Keratinocyte (primary cell): ENCODE measurements at regions not wholly inside any gene's neighbourhood (a gene's known extent, or its start where the extent isn't known, plus 50 kb on each side); places are given as distances from the start of the nearest gene placed in this dataset.

Experiments
- DNase-seq: peaks from one replicate; pipeline ENCODE4 v3.0.0-alpha.2; 2011; ENCODE audit warnings: low read depth, missing footprints, low spot score
- FAIRE-seq: peaks from 2 replicates; lab custom pipeline; 2011; peaks lifted over from hg19 to GRCh38; lab: Jason Lieb, UNC
- H2AFZ ChIP-seq: 2 replicates; pipeline ENCODE4 v1.6.0; 2012; ENCODE audit warnings: low read length, control low read depth, inconsistent platforms; ENCODE audit not compliant: control insufficient read depth
- H3K27ac ChIP-seq: 2 replicates; pipeline ENCODE4 v1.5.1; 2011; ENCODE audit warnings: low read length; ENCODE audit not compliant: control insufficient read depth, insufficient read depth
- H3K27me3 ChIP-seq: 3 replicates; pipeline ENCODE4 v1.6.0; 2011; ENCODE audit warnings: low read length; ENCODE audit not compliant: control insufficient read depth, insufficient read depth; ENCODE audit errors: extremely low read depth
- H3K36me3 ChIP-seq, 2 experiments: 2 replicates in 1 of 2; 3 replicates in 1 of 2; pipeline ENCODE4 v1.5.1; 2011; ENCODE audit warnings: low read length in 2 of 2, mild to moderate bottlenecking in 1 of 2; ENCODE audit not compliant: control insufficient read depth in 2 of 2, insufficient read depth in 2 of 2; ENCODE audit errors: extremely low read depth in 1 of 2
- H3K4me1 ChIP-seq: 3 replicates; pipeline ENCODE4 v1.5.1; 2011; ENCODE audit warnings: low read length; ENCODE audit not compliant: control insufficient read depth, insufficient read depth; ENCODE audit errors: extremely low read depth
- H3K4me2 ChIP-seq: 3 replicates; pipeline ENCODE4 v1.6.0; 2011; ENCODE audit warnings: low read depth, low read length; ENCODE audit not compliant: control insufficient read depth, insufficient read depth; ENCODE audit errors: extremely low read depth
- H3K4me3 ChIP-seq, 3 experiments: fragments of 200-600 bp in 1 of 3; sonication (generic) in 1 of 3; 2 replicates in 2 of 3; 3 replicates in 1 of 3; pipeline ENCODE4 v1.5.1; 2011 to 2016; ENCODE audit warnings: low read length in 3 of 3, mild to moderate bottlenecking in 3 of 3, control low read depth in 2 of 3, inconsistent platforms in 1 of 3, low read depth in 1 of 3, mixed read lengths in 1 of 3, mixed run types in 1 of 3, moderate library complexity in 1 of 3; ENCODE audit not compliant: control insufficient read depth in 2 of 3, insufficient read depth in 2 of 3; ENCODE audit errors: extremely low read depth in 1 of 3
- H3K79me2 ChIP-seq: 2 replicates; pipeline ENCODE4 v1.6.0; 2012; ENCODE audit warnings: low read length; ENCODE audit not compliant: control insufficient read depth, insufficient read depth
- H3K9ac ChIP-seq: 3 replicates; pipeline ENCODE4 v1.6.0; 2011; ENCODE audit warnings: low read length; ENCODE audit not compliant: control insufficient read depth, insufficient read depth; ENCODE audit errors: extremely low read depth
- H3K9me1 ChIP-seq: 3 replicates; pipeline ENCODE4 v1.6.0; 2011; ENCODE audit warnings: low read length; ENCODE audit not compliant: control insufficient read depth, insufficient read depth; ENCODE audit errors: extremely low read depth
- H3K9me3 ChIP-seq: 2 replicates; pipeline ENCODE4 v1.5.1; 2012; ENCODE audit warnings: low read depth, low read length; ENCODE audit not compliant: control insufficient read depth
- H4K20me1 ChIP-seq: 3 replicates; pipeline ENCODE4 v1.6.0; 2011; ENCODE audit warnings: low read length; ENCODE audit not compliant: control insufficient read depth, insufficient read depth; ENCODE audit errors: extremely low read depth
- CTCF ChIP-seq, 3 experiments: IDR thresholded peaks in 1 of 3; conservative IDR thresholded peaks in 1 of 3; optimal IDR thresholded peaks in 1 of 3; 2 replicates in 2 of 3; 3 replicates in 1 of 3; pipeline versions ENCODE3 to v1.5.1; 2011; ENCODE audit warnings: low read length in 3 of 3, mild to moderate bottlenecking in 3 of 3, moderate library complexity in 2 of 3, control low read depth in 1 of 3, inconsistent platforms in 1 of 3; ENCODE audit not compliant: insufficient read depth in 2 of 3; ENCODE audit errors: extremely low read depth in 1 of 3
- EZH2 ChIP-seq: IDR thresholded peaks from one replicate; pipeline ENCODE4 v1.6.1; 2012; ENCODE audit warnings: inconsistent platforms, mild to moderate bottlenecking, low read length, moderate library complexity
- dilution Hi-C: fragments of 300-500 bp; cut with MboI; formaldehyde crosslinking; loops from one replicate; pipeline ENCODE4 v1.7.0; 2020; ENCODE audit warnings: low sequenced_read_pairs; ENCODE audit not compliant: extremely low pct_ligation_motif_present

GRCh38 chr7:13336227-13336626 is 648.8 kb downstream of the ARL4A start:
- Histone ChIP-seq H3K79me2 (no peaks in the 10 kb centered on the region), H4K20me1 (no peaks in the 10 kb centered on the region), H2AFZ (no peak overlapping the region), H3K4me1 (no peaks in the 10 kb centered on the region), H3K27ac (no peak overlapping the region), H3K9me1 (no peaks in the 10 kb centered on the region), H3K4me2 (no peak overlapping the region), H3K9ac (no peak overlapping the region), H3K9me3 (no peaks in the 10 kb centered on the region), H3K4me3 (no peak overlapping the region), H3K36me3 (no peaks in the 10 kb centered on the region), H3K27me3 (no peaks in the 10 kb centered on the region)
- TF ChIP-seq EZH2 (no peak), CTCF (optimal IDR thresholded peaks at IDR 0.05 in 1 of 3, IDR thresholded peaks at IDR 0.05 in 1 of 3, conservative IDR thresholded peaks at IDR 0.05 in 1 of 3; ENCODE audit: extremely low read depth in 1 of 3, insufficient read depth in 2 of 3, low read length in 3 of 3) (no peak)
- FAIRE-seq (no peak), DNase-seq (no peak)
- dilution Hi-C loops, result no loop called here

DNA sequence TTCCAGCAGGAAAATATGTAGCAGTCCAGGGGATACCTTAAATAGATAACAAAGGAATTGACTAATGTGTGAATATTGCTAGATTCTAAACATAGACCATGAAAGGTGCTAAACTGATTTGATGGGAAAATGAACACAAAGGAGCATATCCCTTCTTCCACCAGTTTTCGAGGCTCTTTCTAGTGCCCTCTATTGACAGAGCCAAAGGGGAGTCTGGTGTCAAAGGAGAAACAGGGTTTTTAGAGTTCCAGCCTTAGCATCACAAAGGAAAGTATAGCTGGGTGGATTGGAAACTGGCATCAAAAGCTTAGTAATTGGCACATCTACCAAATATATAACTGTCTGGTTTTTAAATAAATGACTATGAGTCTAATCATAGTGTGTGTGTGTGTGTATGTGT is 636.8 kb downstream of the ETV1 start:
- Histone ChIP-seq H4K20me1 (no peaks in the 10 kb centered on the region), H3K9me1 (no peaks in the 10 kb centered on the region), H2AFZ (no peak overlapping the region), H3K36me3 (no peaks in the 10 kb centered on the region), H3K4me3 (no peak overlapping the region), H3K4me2 (no peak overlapping the region), H3K27me3 (no peaks in the 10 kb centered on the region), H3K79me2 (no peaks in the 10 kb centered on the region), H3K27ac (no peak overlapping the region), H3K4me1 (no peaks in the 10 kb centered on the region), H3K9ac (no peak overlapping the region), H3K9me3 (no peaks in the 10 kb centered on the region)
- TF ChIP-seq CTCF (optimal IDR thresholded peaks at IDR 0.05 in 1 of 3, IDR thresholded peaks at IDR 0.05 in 1 of 3, conservative IDR thresholded peaks at IDR 0.05 in 1 of 3; ENCODE audit: extremely low read depth in 1 of 3, insufficient read depth in 2 of 3, low read length in 3 of 3), result no peak
- no peak for TF ChIP-seq EZH2
- FAIRE-seq (no peak), DNase-seq (no peak)
- dilution Hi-C loops, result no loop called here
